Activated gamma-delta T cell treated with Interleukin-2 at 50 U/mL for 16 hours (primary cell): ENCODE measurements at regions not wholly inside any gene's neighbourhood (a gene's known extent, or its start where the extent isn't known, plus 50 kb on each side); places are given as distances from the start of the nearest gene placed in this dataset.

Experiments used
- DNase-seq: peaks from one replicate; pipeline ENCODE4 v3.0.0-alpha.2; 2020

DNA sequence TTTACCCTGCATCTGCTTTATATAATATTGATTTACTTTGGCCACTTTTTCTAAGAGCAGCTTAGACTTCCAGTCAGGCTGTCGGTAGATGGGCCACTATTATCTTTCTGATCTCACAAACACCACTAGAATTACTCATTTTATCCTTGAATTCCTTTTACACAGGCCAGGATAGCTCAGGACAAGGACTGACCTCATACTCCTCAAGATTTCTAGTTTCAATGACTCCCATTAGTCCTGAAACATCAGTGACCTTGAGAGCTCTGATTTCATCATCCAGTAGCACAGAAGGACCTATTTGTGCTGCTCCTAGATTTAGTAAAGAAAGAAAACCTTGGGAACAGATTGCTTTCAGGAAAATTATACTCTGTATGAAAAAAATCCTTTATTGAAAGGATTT lies 727.9 kb upstream of the PTPRD start:
- DNase-seq: no peak

DNA sequence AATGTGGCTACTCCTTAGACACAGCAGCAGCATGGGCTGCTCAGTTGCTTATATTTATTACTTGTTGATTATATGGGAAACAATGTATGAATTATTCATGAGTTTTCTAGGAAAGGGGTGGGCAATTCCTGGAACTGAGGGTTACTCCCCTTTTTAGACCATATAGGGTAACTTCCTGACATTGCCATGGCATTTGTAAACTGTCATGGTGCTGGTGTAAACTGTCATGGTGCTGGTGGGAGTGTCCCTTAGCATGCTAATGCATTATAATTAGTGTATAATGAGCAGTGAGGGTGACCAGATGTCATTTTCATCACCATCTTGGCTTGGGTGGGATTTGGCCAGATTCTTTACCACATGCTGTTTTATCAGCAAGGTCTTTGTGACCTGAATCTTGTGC lies 734.6 kb upstream of the PTPRD start:
- DNase-seq: no peak

DNA sequence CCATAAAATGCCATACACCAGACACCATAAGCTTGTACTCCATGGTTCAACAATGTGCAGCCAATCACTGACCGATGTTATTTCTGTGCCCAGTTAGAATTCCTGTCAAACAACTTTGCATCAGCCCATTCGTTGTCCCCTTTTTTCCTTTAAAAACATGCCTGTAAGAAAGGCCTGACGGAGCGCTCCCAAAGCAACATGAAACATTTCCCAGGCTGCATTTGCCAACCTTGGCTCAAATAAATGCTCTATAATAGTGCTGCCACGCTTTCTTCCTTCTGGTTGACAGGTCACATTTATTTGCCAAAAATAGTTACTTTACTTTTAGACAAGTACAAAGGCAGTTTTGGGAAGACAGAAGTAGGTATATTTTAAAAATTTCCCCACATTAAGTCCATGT lies 735.6 kb upstream of the PTPRD start:
- DNase-seq: no peak

DNA sequence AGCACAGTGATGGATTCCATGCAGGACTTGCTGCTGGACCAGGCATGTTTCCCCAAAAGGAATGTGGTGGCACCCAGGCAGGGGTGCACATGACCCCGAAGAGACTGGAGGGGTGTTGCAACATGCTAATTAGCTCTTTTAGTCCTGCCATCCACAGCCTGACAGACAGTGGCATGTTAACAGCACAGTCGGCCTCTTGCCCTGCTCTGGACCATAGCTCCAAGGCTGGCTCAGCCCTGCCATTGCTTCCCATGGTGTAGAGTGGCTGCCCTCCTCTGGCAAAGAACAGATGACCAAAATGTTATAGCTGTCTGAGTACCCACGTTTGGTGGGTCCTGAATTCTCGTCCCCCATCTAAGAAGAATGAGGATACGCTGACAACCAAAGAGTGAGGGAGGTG lies 736.4 kb upstream of the PTPRD start:
- no peak for DNase-seq

DNA sequence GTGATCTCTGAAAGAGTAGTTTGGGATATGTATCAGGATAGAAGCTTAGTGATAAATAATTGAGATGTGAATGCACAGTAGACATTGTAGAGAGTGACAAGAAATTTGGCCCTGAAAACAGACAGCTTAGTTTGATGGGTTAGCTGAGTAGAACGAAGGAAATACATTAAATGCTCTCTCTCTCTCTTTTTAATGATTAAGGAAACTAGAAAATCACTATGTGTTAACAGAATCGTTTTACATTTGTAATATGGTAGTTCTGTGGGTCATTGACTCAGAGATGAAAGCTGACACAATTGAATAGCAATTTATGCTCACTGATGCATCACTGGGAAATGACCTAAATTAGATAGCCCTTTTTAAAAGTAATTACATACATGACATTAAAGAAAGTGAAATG lies 739.8 kb upstream of the PTPRD start:
- no peak for DNase-seq

DNA sequence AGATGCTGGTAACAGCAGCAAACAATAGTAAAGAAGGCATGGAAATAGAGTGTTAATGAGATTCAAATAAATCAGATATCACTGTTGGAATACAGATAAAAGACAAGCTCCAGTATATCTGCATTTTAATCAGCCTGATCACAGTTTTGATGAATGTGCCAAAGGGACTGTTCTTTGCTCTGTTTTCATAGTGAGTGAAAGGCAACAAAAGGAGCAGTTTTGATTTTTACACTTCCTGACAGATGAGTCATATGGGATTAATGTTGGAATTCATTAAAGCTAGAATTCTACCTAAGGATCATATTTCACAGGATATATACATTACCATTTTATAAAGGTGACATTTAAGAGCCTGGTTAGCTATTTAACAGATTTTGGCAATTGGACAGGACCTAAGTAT lies 743.3 kb upstream of the PTPRD start:
- no peak for DNase-seq

DNA sequence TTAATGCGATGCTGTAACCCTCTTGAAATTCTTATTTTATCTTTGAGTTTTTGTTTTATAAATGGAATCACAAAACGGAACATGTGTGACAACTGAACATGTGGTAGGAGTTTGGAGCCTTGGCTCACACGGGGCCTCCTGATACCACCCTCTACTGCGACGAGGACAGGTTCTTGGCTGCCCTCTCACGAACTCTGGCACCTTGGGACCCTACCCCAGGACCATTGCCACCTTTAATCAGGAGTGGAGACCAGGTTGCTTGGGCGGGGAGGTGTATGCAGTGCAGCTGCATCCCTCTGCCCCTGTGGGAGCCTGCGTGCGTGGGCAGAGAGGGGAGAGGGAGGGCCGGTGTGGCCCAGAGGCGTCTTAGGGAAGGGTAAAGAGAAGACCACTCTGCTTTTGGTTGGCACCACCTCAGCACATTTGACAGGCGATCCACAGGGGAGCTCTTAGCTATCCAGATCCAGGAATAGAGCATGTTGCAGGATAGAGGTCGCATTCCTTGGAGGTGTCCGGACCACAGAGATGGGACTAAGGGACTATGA lies 753.9 kb upstream of the PTPRD start:
- peak; percentile 3 for DNase-seq

DNA sequence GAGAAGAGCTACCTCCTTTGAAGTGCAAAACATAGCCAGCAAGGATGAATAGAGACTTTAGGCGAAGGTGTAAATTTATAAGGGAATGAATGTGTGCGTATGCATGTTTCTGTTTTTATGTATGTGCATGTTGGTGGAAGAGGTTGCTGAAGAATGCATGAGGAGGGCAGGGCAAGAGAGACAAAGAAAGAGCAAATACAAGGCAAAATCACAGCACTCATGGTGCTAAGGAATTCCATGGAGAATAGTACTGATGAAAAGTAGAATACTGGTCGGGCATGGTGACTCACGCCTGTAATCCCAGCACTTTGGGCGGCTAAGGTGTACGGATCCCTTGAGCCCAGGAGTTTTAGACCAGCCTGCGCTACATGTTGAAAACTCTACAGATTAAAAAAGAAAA lies 762.1 kb upstream of the PTPRD start:
- DNase-seq: no peak

DNA sequence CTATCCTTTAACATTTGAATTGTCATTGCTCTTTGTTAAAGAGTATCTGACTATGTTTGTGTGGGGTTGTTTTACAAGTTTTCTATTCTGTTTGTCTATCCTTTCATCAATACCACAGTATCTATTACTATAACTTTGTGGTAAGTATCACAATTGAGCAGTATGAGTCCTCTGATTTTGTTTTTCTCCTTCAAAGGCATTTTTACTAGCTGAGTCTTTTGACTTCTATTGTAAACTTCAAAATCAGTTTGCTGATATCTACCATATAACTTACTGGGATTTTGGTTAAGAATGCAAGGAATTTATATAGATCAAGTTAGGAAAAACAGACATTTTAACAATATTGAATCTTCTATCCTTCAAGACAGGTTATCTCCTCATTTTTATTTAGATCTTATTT lies 789.8 kb upstream of the PTPRD start:
- DNase-seq: no peak

DNA sequence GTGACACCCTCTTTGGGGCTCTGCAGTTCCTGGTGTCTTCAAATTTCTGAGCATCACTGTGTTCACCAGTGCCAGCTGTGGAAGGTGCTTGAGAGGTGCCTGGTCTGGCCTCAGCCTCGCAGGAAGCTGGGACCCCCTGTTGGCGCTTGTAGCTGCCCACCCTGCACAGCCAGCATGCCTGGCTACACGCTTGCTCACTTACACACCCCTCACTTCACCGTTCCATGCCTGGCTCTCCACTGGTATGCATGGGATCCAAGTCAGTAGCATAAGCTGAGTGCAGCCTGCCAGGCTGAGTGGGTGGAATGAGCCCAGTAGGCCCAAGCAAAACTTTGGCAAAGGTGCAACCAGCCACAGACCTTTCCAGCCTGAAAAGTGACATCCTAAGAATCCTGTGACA lies 801.4 kb upstream of the PTPRD start:
- DNase-seq: no peak

DNA sequence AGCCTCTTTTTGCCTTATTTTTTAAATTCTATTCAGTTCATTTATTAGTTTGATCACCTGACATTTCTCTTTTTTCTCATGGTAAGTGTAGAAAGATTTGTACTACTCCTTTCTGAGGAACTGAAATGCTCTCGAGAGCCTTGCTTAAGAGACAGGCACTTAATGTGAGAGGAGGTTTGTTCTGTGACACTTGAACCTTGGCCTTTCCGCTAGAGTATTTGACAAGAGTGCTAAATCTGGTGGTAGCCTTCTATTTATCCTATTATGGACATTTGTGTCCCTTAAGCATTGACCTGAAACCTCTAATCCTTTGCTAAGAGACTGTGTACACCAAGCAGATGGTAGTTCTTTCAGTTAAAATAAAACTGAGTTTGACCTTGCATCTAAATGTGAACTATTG lies 805.0 kb upstream of the PTPRD start:
- DNase-seq: no peak

DNA sequence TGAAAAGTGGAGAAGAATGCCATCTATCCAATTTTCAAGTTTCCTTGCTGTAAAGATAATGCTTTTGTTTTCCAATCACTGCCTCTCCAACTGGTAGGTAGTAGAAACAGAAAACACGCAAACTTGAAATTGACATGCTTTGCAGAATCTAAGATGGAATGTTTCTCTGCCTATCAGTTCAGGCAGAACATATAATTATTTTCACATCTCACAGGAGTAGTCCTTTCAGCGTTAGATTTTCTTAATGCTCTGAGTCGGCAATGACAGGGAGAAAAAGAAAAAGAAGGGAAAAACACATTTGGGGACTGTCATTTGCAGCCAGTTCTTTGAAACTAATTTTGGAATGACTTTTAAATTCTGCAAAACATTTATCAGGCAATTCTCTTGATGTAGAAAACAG lies 818.7 kb upstream of the PTPRD start:
- DNase-seq: no peak

DNA sequence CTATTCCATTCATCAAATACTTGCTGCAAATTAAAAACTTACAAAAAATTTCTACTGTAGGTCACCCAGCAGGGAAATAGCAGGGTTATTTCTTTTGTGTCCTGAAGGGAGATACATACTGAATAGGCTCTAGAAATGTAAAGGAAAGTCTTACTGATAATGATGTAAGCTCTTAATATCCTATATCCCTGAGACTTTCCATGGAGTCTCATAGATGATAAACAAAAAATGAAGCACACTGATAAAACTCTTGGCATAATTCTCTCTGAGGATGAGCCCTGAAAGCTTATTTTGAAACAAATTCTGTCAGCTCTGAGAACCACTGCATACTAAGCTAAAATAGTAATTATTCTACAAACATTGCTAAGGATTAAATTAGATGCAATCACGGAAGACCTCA lies 819.6 kb upstream of the PTPRD start:
- DNase-seq: no peak

DNA sequence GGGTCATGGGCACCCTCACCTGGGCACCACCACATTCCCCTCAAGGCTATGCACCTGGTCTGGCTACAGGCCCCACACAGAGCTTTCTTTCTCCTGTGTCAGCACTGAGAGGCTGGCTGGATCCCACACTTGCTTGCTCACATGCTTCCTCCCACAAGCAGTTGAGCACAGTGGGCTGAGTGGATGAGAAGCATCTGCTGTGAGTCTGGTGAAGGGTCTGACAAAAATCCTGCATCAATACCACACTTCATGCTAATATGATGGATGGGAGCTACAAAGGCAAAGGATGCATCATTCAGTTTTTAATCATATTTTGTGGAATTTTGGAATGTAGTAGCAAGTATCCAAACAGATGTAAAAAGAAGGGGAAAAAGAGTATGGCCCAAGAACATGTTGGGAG lies 830.8 kb upstream of the PTPRD start:
- DNase-seq: no peak

DNA sequence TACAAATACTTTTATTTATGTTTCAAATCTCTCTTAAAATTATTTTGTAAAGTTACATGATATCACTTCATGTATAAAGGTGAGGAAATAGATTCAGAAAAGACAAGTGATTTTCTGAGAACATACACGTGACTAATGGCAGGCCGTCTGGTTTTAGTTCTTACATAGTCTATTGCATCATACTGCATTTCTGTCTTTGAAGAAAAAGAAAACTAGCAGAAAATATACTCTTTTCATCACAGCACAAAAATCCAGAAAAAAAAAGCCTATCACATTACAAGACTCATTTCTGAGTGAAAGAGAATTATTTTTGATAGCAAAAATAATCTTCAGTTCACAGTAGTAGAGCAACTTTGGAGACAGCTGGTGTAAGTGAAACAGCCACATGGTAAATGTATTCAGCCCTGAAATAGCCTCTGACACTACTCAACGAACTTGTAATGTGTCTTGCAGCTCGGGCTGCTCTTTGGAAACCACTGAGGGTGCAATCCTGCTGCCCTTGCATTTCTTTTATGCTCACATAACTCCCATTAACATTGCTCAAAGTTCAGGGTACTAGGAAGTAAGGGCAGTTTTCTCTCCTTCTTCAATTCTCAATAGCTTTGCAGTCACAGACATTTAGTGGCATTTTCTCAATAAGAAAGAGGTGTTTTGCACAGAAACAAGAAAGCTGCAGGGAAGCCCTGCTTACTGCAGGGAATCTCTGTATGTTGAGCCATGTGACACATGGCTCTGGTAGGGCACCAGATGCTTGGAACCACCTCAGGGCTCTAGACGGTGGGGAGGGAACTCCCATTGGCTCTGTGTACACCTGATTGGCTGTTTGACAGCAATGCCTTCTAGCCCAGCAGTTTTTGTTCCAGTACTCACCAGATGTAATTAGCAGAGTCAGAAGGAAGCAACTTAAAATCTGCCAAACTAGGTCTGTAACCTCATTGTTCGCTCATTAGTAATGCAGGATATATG lies 845.3 kb upstream of the PTPRD start:
- no peak for DNase-seq

DNA sequence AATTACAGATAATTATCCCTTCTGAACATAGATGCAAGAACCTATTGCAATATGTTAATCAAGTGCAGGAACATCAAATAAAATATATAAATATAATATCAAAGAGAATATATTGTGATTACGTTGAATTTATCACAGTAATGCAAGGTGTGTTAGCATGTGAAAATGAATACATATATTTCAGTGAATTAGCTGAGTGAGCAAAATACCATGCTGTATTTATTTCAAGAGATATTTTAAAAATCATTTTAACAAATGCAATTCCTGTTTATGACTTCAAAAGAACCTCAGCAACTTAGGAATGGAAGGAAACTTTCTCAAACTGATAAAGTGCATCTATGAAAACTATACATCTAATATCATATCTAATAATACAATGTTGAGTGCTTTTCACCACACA lies 856.9 kb upstream of the PTPRD start:
- no peak for DNase-seq

DNA sequence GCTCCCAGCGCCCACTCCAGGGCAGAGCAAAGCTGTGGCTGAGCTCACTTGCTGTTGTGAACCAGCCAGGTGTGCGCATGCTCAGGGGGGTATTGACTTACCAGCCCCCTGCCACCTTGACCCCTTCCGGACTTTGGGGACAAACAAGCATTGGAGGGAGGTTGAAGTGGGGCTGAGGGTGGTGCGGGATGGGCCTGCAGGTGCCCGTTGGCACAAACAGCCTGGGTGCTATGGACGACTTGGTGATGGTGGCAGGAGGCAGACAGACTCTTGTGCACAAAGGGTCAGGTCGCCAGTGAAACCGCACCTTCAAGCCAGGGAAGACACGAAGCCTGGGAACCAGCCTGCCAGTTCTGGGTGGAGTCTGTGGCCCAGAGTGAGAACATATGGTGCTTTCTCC lies 858.5 kb upstream of the PTPRD start:
- DNase-seq: no peak

DNA sequence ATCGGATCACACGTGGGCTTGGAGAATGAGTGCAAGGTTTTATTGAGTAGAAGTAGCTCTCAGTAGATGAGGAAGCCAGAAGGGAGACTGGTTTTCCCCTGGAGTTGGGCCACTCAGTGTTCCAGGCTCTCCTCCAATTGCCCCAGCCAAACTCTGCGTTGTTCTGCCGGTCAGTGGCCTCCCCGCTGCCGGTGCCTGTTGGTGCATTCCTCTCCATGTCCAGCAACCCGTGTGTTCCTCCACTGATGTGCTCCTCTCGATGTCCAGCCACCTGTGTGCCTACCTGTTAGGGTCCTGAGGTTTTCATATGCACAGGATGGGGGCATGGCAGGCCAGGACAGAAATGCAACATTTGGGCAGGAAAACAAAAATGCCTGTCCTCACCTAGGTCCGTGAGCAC lies 888.0 kb upstream of the PTPRD start:
- no peak for DNase-seq

DNA sequence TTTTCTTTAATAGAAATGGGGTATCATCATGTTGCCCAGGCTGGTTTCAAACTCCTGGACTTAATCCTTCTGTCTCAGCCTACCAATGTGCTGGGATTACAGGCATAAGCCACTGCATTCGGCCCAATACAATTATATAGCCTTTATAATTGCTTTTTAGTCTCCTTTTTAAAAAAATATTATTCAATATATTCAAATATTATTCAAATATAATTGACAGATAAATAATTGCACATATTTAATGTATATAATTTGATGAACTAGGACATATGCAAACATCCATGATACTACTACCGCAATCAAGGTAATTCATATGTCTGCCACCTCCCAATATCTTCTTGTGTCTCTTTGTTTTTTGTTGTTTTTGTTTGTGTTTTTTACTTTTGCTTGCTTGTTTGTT lies 894.2 kb upstream of the PTPRD start:
- no peak for DNase-seq

DNA sequence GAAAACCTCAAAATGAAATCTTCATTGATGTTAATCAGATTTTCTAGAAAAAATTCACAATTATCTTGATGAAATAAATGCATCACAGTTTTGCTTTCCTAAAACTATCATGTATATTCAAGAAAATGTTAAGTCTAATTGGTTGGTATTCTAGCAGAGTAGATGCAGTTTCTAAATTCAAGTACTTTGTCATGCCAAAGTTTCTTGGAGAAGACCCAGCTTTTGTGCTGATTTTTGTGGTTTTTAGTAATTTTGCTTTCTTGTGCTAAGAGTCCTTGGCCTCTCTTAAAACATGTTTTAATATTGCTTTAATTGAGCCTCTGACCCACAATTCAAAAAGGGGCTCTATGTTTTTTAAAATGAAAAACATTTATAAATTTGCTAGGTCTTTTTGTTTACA lies 924.8 kb upstream of the PTPRD start:
- DNase-seq: no peak

DNA sequence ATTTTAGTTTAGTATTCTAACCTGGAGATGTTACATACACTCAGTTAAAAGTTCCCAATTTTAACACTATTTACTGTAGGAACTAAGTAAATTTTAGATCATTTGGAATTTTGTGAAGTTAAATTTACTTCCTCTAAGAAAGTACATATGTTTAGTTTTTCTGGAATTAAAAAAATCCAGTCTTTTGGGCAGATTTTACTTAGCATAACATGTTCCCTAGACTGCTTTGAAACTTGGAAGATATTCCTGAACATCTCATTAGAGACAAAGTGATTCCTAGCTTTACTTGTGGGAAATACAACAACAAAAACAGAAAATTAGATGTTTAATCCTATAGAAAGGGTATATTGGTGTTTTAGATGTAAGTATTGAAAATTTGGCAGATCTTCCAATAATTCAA lies 930.0 kb upstream of the PTPRD start:
- no peak for DNase-seq

DNA sequence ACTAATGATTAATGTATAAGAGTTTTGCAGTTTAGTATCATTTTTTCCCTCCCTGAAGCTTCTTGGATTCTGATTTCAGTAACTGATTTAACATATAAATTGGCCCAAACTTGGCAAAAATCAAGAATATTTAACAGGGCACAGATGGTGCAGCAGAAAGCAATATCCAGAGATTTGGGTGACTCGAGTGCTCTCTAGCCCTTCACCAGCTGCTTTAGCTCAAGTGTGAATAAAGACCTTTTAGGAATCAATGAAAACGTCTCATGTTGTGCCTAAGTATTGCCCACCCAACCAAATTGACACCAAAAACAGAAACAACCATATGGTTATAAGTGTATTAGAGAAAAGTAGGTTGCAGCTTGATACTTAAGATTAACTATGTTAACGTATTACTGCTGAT lies 933.4 kb upstream of the PTPRD start:
- no peak for DNase-seq

DNA sequence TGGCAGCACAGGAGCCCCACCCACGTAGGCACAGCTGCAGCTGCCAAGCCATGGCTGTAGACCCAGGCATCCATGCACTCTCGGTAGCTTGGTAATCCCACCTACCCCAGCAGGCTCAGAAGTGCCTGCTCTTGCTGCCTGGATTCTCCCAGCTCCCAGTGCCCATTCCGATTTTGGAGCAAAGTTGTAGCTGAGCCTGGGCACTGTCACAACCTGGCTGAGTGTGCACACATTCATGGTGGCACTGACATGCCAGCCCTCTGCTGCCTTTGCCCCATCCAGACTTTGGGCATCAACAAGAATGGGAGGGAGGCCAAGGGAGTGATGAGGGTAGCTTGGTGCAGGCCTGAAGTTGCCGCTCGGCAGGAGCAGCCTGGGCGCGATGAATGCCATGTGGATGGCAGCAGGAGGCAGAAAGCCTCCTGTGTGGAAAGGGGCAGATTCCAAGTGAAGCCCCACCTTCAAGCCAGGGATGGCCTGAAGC lies 936.6 kb upstream of the PTPRD start:
- DNase-seq: no peak

DNA sequence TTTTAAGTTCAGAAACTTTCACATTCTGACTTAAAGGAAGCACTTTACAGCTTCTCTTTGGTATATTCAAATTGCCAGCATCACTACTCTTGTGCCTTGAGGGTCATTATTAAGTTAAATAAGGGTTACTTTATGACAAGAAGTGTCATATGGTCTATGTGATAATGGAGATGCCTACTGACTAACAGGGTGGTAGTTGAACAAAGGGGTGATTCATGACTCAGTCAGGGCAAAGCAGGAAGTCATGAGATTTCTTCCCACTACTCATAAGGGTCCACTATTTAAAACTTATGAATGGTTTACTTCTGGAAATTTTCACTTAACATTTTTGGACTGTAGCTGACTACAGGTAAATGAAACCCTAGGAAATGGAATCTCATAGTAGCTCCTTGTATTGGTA lies 938.3 kb upstream of the PTPRD start:
- no peak for DNase-seq

DNA sequence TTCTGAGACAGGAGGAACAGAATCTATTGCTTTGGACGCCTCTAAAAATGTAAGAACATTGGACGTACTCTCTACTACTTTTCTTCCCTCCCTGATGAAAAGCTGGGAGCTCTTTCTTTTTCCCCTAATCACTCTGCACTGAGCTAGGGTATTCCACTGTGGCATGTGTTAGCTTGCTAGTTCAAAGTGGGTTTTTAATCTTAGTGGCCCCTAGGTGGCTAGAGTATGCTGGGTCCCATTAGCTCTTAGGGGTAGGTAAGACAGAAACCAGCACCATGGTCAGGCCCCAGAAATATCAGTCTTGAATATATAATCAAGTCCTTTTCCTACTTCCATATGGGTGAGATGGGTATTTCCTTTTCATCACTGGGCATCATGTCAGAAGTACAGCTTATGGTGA lies 945.2 kb upstream of the PTPRD start:
- no peak for DNase-seq
